IMR-90 (cell line): ENCODE measurements at regions not wholly inside any gene's neighbourhood (a gene's known extent, or its start where the extent isn't known, plus 50 kb on each side); places are given as distances from the start of the nearest gene placed in this dataset.

Experiments
- ATAC-seq: fragments of 200-7000 bp; cut with Tn5 transposase; 2 replicates; pipeline ENCODE4 v1.9.1; 2020; ENCODE audit warnings: low read depth, mild to moderate bottlenecking, moderate library complexity
- BruUV-seq: library from RNA; stranded (reverse); fragments of 400-500 nt; replicated peaks from 2 replicates; lab custom pipeline; 2021; lab: Mats Ljungman, UMichigan
- CTCF ChIA-PET: fragments of 300-600 bp; formaldehyde crosslinking; extraction: SDS; loops from one replicate; lab custom pipeline; 2021; ENCODE audit warnings: antibody characterized with exemption; lab: Yijun Ruan, JAX
- POLR2A ChIA-PET: fragments of 300-600 bp; sonication (Branson Sonifier 250); formaldehyde crosslinking; loops from one replicate; lab custom pipeline; 2022; ENCODE audit warnings: antibody characterized with exemption; ENCODE audit not compliant: unreplicated experiment; lab: Charles Lee
- DNase-seq: peaks from one replicate; pipeline ENCODE4 v3.0.0; 2013
- H2AFZ ChIP-seq: replicated peaks from 2 replicates; pipeline ENCODE3; 2013; ENCODE audit warnings: low read length, mild to moderate bottlenecking; ENCODE audit not compliant: poor library complexity
- H2AK5ac ChIP-seq: 2 replicates; pipeline ENCODE4 v1.6.1; 2013; ENCODE audit warnings: low read depth, low read length, inconsistent platforms
- H2AK9ac ChIP-seq: replicated peaks from 2 replicates; pipeline ENCODE3; 2013; ENCODE audit warnings: mild to moderate bottlenecking, low read depth, low read length, moderate library complexity; ENCODE audit not compliant: poor library complexity
- H2BK120ac ChIP-seq: 2 replicates; pipeline ENCODE4 v1.6.1; 2013; ENCODE audit warnings: low read depth, low read length, inconsistent platforms
- H2BK15ac ChIP-seq: 3 replicates; pipeline ENCODE4 v1.6.1; 2013; ENCODE audit warnings: low read depth, low read length, inconsistent platforms
- H2BK20ac ChIP-seq: 2 replicates; pipeline ENCODE4 v1.6.1; 2013; ENCODE audit warnings: low read depth, mild to moderate bottlenecking, inconsistent platforms, low read length, moderate library complexity
- H2BK5ac ChIP-seq: 2 replicates; pipeline ENCODE4 v1.6.1; 2013; ENCODE audit warnings: mild to moderate bottlenecking, low read depth, low read length, inconsistent platforms; ENCODE audit not compliant: poor library complexity, severe bottlenecking
- H3K14ac ChIP-seq: replicated peaks from 2 replicates; pipeline ENCODE4 v1.6.1; 2013; ENCODE audit warnings: low read depth, low read length, inconsistent platforms
- H3K18ac ChIP-seq: 2 replicates; pipeline ENCODE4 v1.6.1; 2013; ENCODE audit warnings: low read depth, low read length, control low read depth
- H3K23ac ChIP-seq: 2 replicates; pipeline ENCODE4 v1.6.1; 2013; ENCODE audit warnings: low read depth, low read length, inconsistent platforms
- H3K27ac ChIP-seq: 2 replicates; pipeline ENCODE4 v1.5.1; 2013; ENCODE audit warnings: mild to moderate bottlenecking, control low read depth, low read length; ENCODE audit not compliant: insufficient read depth
- H3K27me3 ChIP-seq: 2 replicates; pipeline ENCODE4 v1.6.1; 2013; ENCODE audit warnings: low read length; ENCODE audit not compliant: control insufficient read depth, insufficient read depth
- H3K36me3 ChIP-seq: 2 replicates; pipeline ENCODE4 v1.6.1; 2013; ENCODE audit warnings: low read length, mixed read lengths; ENCODE audit not compliant: control insufficient read depth, insufficient read depth
- H3K4ac ChIP-seq: 2 replicates; pipeline ENCODE4 v1.6.1; 2013; ENCODE audit warnings: low read depth, low read length, inconsistent platforms
- H3K4me1 ChIP-seq: 2 replicates; pipeline ENCODE4 v1.6.1; 2013; ENCODE audit warnings: low read length, mixed read lengths; ENCODE audit not compliant: control insufficient read depth, insufficient read depth
- H3K4me2 ChIP-seq: 2 replicates; pipeline ENCODE4 v1.6.1; 2013; ENCODE audit warnings: low read depth, mild to moderate bottlenecking, control low read depth, low read length, moderate library complexity
- H3K4me3 ChIP-seq: 2 replicates; pipeline ENCODE4 v1.5.1; 2013; ENCODE audit warnings: low read depth, mild to moderate bottlenecking, control low read depth, low read length, moderate library complexity; ENCODE audit not compliant: insufficient read depth
- H3K56ac ChIP-seq: 2 replicates; pipeline ENCODE4 v1.6.1; 2013; ENCODE audit warnings: low read length, inconsistent platforms; ENCODE audit not compliant: insufficient read depth; ENCODE audit errors: extremely low read depth
- H3K79me1 ChIP-seq, 2 experiments: 2 replicates each; pipeline ENCODE4 v1.6.1; 2013; ENCODE audit warnings: low read length in 2 of 2, inconsistent platforms in 1 of 2, low read depth in 1 of 2
- H3K9ac ChIP-seq: 2 replicates; pipeline ENCODE4 v1.6.1; 2013; ENCODE audit warnings: low read depth, low read length, control low read depth
- H3K9me1 ChIP-seq: 2 replicates; pipeline ENCODE4 v1.6.1; 2013; ENCODE audit warnings: low read length, inconsistent platforms; ENCODE audit not compliant: insufficient read depth
- H3K9me3 ChIP-seq: 2 replicates; pipeline ENCODE4 v1.6.1; 2013; ENCODE audit warnings: low read length; ENCODE audit not compliant: control insufficient read depth, insufficient read depth
- H4K20me1 ChIP-seq: 2 replicates; pipeline ENCODE4 v1.6.1; 2013; ENCODE audit warnings: low read length, inconsistent platforms; ENCODE audit not compliant: insufficient read depth
- H4K5ac ChIP-seq: 2 replicates; pipeline ENCODE4 v1.6.1; 2013; ENCODE audit warnings: mild to moderate bottlenecking, low read depth, low read length, control low read depth
- H4K8ac ChIP-seq, 2 experiments: 2 replicates each; pipeline ENCODE4 v1.6.1; 2013; ENCODE audit warnings: low read depth in 2 of 2, low read length in 2 of 2, control low read depth in 1 of 2, inconsistent platforms in 1 of 2
- H4K91ac ChIP-seq: 2 replicates; pipeline ENCODE4 v1.6.1; 2013; ENCODE audit warnings: low read depth, low read length, inconsistent platforms; ENCODE audit not compliant: insufficient read depth
- BHLHE40 ChIP-seq: fragments of 150-350 bp; IDR thresholded peaks from 2 replicates; pipeline ENCODE4 v1.6.1; 2016; ENCODE audit warnings: mild to moderate bottlenecking, low read depth, low read length
- CEBPB ChIP-seq: IDR thresholded peaks from 2 replicates; pipeline ENCODE4 v1.6.1; 2012; ENCODE audit warnings: low read depth, low read length, improper control_type of control experiment
- ELK1 ChIP-seq: fragments of 150-350 bp; IDR thresholded peaks from 2 replicates; pipeline ENCODE4 v1.6.1; 2016; ENCODE audit warnings: low read depth, mild to moderate bottlenecking, low read length, moderate library complexity, borderline replicate concordance
- FOS ChIP-seq: fragments of 150-350 bp; IDR thresholded peaks from 2 replicates; pipeline ENCODE4 v1.6.1; 2016; ENCODE audit warnings: low read depth, low read length
- MAZ ChIP-seq: IDR thresholded peaks from 2 replicates; pipeline ENCODE4 v1.6.1; 2012; ENCODE audit warnings: low read depth, mild to moderate bottlenecking, low read length, improper control_type of control experiment, moderate library complexity, borderline replicate concordance
- NFE2L2 ChIP-seq: fragments of 150-350 bp; IDR thresholded peaks from 2 replicates; pipeline ENCODE4 v1.6.1; 2016; ENCODE audit warnings: low read depth, mild to moderate bottlenecking, low read length
- RCOR1 ChIP-seq: IDR thresholded peaks from 2 replicates; pipeline ENCODE4 v1.6.1; 2012; ENCODE audit warnings: mild to moderate bottlenecking, low read length, improper control_type of control experiment; ENCODE audit not compliant: insufficient replicate concordance
- SMC3 ChIP-seq: fragments of 150-350 bp; IDR thresholded peaks from 2 replicates; pipeline ENCODE4 v1.6.1; 2016; ENCODE audit warnings: low read depth, mild to moderate bottlenecking, antibody characterized with exemption, low read length, moderate library complexity
- WGBS, 2 experiments: methylation state at CpG; one replicate each; pipeline versions ENCODE4 v1.1.5 to v1.1.7; 2013; ENCODE audit warnings: missing lambda C conversion rate in 2 of 2; ENCODE audit not compliant: insufficient read length in 1 of 2; ENCODE audit errors: extremely low coverage in 2 of 2; 5-methylcytosine and 5-hydroxymethylcytosine counted together
- dilution Hi-C: fragments of 300-500 bp; cut with HindIII; formaldehyde crosslinking; loops from one replicate; pipeline ENCODE4 v1.14.3; 2018; ENCODE audit warnings: low sequenced_read_pairs; ENCODE audit not compliant: unreplicated experiment
- in situ Hi-C: fragments of 300-500 bp; cut with MboI; formaldehyde crosslinking; loops from 3 replicates; pipeline ENCODE4 v1.14.3; 2019; ENCODE audit warnings: low sequenced_read_pairs, inconsistent platforms, mixed read lengths
- intact Hi-C: fragments of 100-400 bp; cut with micrococcal nuclease; formaldehyde crosslinking; loops from 2 replicates; pipeline ENCODE4 v1.10.0; 2022

GRCh38 chr17:69864462-69864861 lies 210.6 kb upstream of the KCNJ16 start:
- no peak overlapping the region for H2AFZ ChIP-seq
- no peaks in the 10 kb centered on the region for H3K27me3 ChIP-seq
- H3K79me1 ChIP-seq: no peaks in the 10 kb centered on the region
- ATAC-seq (peak; percentile 84), DNase-seq (peak; percentile 60)
- H2AK5ac ChIP-seq: no peak overlapping the region
- peak overlapping the region; percentile 93; the same call in 1 of the 2 replicates for H3K4ac ChIP-seq
- H3K18ac ChIP-seq: peak overlapping the region; percentile 95; the same call in 1 of the 2 replicates
- H3K27ac ChIP-seq: peak overlapping the region; percentile 27; the same call in 1 of the 2 replicates
- peaks cover 13% of the 10 kb centered on the region for H3K4me1 ChIP-seq
- peaks cover 3% of the 10 kb centered on the region for H3K9me1 ChIP-seq
- 0 out of 3 replicates have a peak overlapping the region, but pooled peaks have one; percentile 93 for H2BK15ac ChIP-seq
- in situ Hi-C loops: no loop called here
- H3K4me3 ChIP-seq: no peak overlapping the region
- no CpG with 5 or more reads among the region's 2 CpGs for WGBS, 2 experiments
- H3K4me2 ChIP-seq: peak overlapping the region; percentile 67; the same call in 1 of the 2 replicates
- H4K20me1 ChIP-seq: no peaks in the 10 kb centered on the region
- H4K91ac ChIP-seq: no peak overlapping the region
- POLR2A ChIA-PET: interaction anchor here (0.6 kb wide), 1 partner anchor 209 kb away, joined by 7 read pairs; no protein-coding TSS in a partner anchor
- H3K56ac ChIP-seq: no peak overlapping the region
- no peak overlapping the region for H3K23ac ChIP-seq
- H3K36me3 ChIP-seq: no peaks in the 10 kb centered on the region
- no peak overlapping the region for H2AK9ac ChIP-seq
- no peak overlapping the region; the same call in 1 of the 2 replicates for H2BK120ac ChIP-seq
- no peak overlapping the region for H3K9ac ChIP-seq
- intact Hi-C loops: loop anchor here (2.0 kb wide), 1 partner anchor 100 kb away; no protein-coding TSS in a partner anchor
- peak overlapping the region; percentile 99 for H2BK5ac ChIP-seq
- CTCF ChIA-PET: interaction anchor here (0.6 to 1.0 kb wide), 2 partner anchors 189 to 257 kb away, joined by 4 to 6 read pairs; no protein-coding TSS in a partner anchor
- dilution Hi-C loops: no loop called here
- H4K8ac ChIP-seq: peak overlapping the region in 1 of 2 experiments; percentile 99; a peak in 2 of 4 replicates
- no TSS peak for BruUV-seq
- TF ChIP-seq SMC3 (no peak), CEBPB (peak; percentile 91), RCOR1 (no peak), BHLHE40 (no peak), ELK1 (no peak), NFE2L2 (no peak), FOS (0 out of 2 replicates have a peak, but pooled peaks have one; percentile 19), MAZ (no peak)
- H4K5ac ChIP-seq: 0 out of 2 replicates have a peak overlapping the region, but pooled peaks have one; percentile 100
- H3K9me3 ChIP-seq: peaks cover 6% of the 10 kb centered on the region; the same call in 1 of the 2 replicates
- no peak overlapping the region for H3K14ac ChIP-seq
- H2BK20ac ChIP-seq: peak overlapping the region; percentile 98; the same call in 1 of the 2 replicates
